ENCODE measurements at regions not wholly inside any gene's neighbourhood (a gene's known extent, or its start where the extent isn't known, plus 50 kb on each side); places are given as distances from the start of the nearest gene placed in this dataset.
"Not testable (repeated sequence)": the region's sequence is repeated elsewhere in the genome, so short reads cannot be mapped to it uniquely, and the experiment has no call there.

DNA sequence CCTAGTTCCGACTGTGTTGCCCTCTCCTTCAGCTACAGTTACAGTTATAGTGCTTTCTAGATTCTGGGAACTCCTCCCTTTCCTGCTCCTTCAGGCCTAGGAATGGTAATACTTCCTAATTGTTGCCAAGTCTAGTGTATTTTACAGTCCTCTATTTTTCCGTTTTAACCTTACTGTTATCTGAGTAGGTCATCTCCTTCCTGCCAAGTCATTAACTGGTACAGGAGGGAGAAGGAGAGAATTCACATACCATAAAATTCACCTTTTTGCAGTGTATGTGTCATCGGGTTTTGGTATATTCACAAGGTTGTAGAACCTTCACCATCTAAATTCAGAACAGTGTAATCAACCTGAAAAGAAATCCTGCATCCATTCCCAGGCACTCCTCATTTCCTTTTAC is 335.4 kb upstream of the MEF2C start:
- DNase-seq = no peak

DNA sequence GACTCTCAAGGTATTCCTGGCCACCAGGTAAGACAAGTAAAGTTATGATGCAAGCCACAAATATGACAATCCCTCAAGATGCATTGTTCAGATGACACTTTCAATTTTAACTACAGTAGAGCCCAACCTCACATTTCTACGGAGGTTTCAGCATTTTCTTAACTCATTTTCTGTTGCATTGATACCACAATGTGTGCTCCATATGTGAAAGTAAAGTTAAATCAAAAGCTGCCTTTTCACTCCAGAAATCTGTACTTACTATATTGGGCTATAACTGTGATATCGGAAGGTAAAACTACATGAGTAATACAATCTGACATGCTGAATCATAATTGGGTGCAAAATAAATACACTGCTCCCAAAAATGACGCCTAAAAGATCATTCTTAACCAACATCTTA is 333.6 kb upstream of the MEF2C start:
- DNase-seq = no peak

DNA sequence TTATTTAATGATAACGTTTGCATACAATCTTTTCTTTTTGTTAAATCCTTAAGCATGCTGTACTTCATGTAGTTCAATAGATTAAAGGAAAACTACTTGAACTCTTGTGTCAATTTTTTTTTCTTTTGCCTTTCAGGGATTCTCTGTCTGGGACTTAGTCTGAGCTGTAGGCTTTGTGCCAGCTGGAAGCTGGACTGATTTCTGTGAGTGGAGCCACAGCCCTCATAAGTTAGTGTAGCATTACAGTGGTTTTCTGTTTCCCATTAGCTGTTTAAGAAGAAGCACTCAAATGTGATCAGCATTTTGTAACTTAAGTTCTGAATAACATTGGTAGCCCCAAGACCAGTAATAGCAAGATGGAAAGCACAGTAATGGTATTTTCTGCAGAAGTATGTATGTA is 330.6 kb upstream of the MEF2C start:
- peak; percentile 48 to 60 for DNase-seq

DNA sequence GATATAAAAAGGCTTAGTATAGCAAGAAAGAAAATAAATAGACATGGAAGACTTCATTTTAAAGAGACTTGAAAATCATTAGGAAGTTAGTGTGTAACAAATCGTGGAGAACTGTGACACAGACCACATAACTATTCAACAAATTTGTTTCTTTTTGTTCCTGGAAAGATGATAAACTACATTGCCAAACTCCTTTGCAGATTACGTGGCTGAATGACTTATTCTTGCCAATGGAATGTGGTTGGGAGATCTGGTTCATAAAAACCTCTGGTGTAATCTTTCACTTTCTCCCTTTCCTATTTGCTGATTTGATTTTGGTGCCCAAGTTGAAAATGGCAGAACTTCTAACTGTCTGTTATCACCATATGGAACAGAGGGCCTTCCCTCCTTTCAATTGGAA is 328.9 kb upstream of the MEF2C start:
- no peak for DNase-seq

DNA sequence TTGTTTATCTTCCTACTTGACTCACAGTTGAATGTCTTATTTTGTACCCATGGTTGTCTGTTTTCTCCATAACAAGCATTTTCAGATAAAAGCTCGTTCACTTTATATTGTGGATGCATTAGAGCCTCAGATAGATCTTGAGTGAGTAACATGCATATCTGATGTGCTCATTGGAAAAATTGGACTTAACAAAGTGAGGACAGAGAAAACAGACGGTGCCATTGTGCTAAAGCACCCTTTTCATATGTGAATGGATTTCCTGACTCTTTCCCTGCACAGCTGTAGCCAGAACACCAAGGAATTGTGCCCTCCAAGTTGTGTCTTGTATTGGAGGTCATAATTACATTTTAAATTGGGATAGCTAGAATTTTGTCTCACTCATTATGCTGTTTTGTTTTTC is 325.8 kb upstream of the MEF2C start:
- DNase-seq = no peak

DNA sequence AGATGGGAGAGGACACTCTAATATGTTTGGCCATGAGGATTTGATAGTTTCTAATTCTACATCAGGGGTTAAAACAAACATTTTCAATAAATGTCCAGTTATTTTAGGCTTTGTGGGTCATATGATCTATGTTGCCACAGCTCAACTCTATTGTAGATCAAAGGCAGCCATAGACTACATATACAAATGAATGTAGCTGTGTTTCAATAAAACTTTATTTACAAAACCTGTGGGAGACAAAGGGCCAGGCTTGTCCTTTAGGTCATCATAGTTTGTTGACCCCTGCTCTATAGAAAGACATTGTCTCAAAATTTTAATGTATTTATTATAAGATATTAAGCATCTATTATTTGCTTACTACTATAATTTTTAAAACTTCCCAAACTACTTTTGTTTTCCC is 325.4 kb upstream of the MEF2C start:
- no peak for DNase-seq

DNA sequence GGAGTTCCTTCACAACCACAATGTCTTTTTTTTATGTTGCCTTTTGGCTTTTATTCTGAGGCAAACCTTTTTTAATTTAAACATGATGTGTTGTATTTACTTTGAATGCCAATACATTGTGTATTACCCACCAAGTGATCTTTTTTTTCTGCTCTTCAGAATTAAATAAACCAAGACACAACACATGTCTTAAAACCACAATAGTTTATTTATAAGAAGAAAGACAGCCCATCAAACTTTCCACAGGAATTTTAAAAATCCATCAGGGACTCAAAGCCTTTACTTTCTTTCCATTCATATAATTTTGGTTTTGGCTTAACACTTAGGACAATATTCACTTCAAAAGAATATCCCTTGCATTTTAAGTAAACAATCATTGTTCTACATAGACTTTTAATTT is 321.8 kb upstream of the MEF2C start:
- no peak for DNase-seq

DNA sequence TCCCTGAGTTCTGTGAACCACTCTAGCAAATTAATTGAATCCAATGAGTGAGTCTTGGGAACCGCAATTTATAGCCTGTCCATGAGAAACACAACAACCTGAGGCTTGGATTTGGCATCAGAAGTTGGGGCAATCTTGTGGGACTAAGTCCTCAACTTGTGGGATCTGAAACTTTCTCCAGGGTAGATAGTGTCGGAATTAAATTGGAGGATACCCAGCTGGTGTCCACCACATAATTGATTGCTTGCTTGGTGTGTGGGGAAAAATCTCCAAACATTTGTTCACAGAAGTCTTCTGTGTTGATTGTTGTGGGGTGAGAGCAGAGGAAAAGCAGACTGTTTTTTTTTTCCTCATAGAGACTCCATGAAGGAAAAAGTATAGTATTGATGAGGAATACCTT is 320.6 kb upstream of the MEF2C start:
- DNase-seq = no peak

DNA sequence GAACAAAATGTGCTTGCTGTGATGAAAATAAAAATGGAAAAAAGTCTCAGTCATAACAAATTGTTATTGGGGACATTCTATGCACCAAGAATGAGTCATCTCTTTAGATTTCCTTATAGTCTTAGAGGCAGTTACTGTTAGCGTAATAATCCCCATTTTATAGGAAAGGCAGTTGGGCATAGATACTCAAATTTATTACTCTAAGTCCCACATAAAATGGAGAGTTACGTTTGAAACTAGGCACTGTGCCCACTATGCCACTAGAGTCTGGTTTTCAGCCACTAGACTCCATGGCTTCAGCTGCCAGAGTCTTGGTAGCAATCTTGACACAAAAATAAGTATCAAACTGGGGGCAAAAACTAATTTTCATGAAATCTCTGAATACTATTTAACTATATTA is 317.9 kb upstream of the MEF2C start:
- DNase-seq = no peak

DNA sequence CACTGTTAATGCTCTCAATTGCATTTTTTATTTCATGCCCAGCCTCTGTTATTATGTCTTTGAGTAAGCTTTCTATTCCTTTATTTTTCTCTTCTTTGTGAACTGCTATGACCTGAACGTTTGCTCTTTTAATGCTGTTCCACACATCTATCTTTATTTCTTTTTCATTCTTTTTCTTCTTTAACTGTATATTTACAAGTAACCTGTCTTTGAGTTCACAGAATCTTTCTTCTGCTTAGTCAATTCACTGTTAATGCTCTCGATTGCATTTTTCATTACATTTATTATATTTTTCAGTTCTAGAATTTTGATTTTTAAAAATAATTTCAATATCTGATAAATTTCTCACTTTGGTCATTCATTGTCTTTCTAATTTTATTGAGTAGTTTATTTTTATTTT is 316.3 kb upstream of the MEF2C start:
- DNase-seq = no peak

DNA sequence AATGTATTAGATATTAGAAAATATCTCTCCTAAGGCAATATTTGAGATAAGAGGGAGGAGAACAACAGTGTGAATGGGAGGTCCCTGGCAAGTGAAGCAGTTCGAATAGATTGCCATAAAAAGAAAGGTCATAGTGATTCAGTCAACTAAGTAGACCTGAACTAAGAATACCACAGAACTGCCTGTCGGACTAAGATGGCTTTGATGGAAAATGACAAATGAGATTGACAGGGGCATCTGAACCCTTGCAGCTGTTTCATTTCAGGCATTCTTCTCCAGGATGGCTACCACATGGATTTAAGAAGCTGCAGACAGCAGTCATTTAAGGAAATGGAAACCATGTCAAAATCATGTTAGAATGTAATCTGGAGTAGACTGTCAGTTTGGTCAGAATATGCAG is 308.4 kb upstream of the MEF2C start:
- DNase-seq = no peak

DNA sequence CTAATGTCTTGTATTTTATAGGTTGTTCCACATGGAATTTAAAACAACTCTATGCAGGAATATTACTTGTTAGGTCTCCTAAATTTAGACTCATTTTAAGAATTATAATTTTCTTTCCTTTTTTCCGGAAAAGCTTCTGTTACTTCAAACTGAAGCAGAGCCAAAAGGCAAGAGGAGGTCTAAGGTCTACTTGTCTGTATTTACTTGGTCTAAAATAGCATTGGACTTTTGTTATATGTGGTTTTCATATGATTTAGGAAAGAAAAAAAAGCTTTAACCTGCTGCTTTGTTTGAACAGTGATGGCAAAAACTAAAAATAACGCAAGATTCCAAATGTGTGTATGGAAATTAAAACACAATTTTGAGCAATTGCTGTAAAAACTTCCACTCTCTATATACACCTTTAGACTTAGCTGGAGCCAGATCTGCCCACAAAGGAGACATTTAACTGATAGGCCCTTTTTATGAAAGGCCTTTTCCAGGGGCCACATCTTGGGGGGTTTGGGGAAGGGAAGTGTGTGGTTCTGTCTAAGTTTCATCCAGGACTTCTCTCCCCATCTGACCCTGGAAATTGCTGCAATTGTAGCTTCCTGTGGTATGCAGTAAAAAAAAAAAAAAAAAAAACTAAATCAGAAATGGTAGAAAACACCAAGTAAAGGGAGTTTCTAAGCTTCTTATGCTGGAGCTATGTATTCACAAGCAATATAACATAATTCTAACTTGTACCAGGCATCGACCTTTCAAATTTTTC is 307.7 kb upstream of the MEF2C start:
- DNase-seq = no peak

DNA sequence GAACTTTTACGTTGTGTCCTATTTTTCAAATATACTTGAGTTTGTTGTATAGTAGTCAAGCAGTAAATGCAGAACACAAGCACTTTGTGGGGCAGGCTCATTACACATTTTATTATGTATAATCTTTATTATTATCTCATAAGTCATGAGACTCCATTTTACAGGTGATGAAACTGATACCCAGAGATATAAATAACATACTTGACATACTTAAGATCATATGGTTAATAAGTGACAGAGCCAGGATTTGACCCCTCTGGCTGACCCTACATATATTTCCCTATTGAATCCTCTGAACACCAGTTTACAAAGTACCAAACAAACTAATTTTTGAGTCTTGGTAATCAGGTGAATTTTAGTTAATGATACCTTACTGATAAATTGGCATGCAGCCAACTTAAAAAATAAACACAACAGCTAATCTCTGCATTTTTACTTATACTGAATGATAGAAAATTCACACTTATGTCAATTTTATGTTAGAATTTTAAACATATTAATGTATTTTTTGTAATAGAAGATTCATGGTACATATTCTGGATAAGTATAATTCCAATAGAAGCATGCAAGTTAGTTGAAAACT is 305.0 kb upstream of the MEF2C start:
- DNase-seq = no peak

DNA sequence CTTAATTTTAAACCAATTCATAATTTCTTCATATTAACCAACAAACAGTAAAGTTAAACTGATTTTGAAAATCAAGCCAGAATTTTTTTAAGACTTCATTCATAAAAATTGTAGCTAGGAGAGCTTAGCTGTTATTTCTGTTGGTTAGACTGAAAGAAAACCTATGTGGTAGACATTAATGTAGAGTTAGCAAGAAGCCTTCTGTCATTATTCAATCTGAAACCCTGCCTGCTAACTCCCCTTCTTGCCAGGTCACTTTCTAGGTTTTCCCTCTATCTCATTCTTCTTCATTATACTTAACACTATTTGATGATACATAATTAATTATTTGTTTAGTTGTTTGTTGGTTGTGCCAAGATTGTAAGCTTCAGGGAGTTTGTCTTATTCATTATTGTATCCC is 304.3 kb upstream of the MEF2C start:
- no peak for DNase-seq

DNA sequence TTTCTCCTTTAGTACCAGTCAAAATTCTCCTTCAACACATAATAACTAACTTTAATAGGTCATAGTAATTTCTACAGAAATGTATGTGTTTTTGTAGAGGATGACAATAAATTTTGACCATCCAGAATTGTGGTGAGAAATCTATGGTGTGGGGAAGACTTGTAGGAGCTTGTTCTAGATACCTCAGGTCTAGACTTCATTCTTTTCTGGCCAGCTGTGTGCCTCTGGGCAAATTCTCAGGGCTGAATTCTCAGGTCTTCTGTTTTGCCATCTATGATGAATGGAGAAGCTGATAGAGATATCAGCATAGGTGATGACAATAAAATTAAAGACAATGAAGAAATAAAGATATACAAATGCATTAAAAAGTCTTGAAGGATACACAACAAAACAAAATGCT is 298.6 kb upstream of the MEF2C start:
- DNase-seq = no peak

DNA sequence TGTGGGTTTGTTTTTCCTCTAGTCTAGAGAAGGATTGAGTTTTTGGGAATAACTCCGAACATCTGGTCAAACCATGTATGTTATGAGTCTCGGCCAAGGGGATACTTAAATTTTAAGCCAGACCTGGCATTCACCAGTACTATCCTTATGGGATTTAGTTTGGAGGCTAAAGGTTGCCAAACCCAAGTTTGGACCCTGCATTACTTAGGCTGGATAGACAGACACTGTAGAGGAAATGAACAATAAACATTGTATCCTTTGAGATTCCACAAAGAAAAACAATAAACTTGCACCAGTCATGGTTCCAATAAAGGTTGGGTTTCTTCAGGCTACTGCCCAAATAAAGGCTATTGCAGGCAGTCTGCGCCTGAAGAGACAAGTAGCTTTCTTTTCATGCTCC is 296.7 kb upstream of the MEF2C start:
- DNase-seq = no peak

DNA sequence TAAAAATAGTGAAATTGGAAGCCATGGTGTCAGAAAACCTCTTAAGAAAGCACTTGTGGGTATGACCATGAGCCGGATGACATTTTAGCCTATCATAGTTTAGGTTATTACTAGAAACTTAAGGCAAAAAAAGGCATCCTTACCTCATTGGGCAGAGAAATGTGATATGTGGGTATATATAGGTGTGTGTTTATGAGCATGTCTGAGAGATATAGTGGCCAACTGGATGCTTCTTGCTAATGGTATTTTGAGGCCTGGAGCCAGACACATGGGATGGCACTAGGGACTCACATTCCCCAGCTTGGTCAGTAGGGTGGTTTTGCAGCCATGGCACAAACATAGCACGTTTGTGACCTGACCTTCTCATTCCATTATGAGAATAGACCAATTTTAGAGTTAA is 295.6 kb upstream of the MEF2C start:
- DNase-seq = no peak

DNA sequence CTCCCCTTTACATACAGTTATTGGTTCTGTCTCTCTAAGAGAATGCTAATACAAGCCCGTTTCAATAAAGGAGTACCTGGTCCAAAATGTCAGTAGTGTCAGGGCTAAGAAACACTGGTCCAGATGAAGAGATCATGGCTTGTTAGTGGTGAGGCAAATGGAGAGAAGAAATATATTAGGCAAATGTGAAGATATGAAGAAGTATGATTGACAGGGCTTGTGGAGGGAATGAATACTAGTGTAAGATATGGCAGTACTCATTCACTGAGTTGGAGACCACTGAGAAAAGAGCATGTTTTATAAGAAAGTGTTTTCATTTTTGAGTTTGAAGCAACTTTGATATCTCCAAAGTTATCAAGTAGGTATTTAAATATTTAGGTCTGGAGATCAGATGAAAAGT is 290.5 kb upstream of the MEF2C start:
- DNase-seq = no peak

DNA sequence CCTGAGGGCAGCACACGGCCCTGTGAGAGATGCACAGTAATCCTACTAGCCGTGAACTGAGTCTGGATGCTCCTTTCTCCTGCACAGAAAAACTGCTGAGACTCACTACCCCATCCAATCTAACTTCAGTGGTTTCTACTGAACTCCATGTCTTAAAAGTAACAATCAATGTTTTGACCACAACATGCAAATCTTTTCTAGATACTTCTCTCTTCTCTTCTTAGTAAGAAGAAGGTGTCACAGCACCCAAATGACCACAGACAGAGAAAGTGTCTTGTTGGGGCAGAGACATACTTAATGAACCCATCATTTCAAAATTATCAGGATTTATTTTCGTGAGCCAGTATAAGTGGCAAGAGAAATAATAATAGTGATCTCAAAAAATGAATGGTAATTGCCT is 285.8 kb upstream of the MEF2C start:
- DNase-seq = no peak

DNA sequence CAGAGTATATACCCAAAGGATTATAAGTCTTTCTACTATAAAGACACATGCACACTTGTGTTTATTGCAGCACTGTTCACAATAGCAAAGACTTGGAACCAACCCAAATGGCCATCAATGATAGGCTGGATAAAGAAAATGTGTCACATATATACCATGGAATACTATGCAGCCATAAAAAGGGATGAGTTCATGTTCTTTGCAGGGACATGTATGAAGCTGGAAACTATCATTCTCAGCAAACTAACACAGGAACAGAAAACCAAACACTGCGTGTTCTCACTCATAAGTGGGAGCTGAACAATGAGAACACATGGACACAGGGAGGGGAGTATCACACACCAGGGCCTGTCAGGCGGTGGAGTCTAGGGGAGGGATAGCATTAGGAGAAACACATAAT is 281.7 kb upstream of the MEF2C start:
- DNase-seq = not testable (repeated sequence)

DNA sequence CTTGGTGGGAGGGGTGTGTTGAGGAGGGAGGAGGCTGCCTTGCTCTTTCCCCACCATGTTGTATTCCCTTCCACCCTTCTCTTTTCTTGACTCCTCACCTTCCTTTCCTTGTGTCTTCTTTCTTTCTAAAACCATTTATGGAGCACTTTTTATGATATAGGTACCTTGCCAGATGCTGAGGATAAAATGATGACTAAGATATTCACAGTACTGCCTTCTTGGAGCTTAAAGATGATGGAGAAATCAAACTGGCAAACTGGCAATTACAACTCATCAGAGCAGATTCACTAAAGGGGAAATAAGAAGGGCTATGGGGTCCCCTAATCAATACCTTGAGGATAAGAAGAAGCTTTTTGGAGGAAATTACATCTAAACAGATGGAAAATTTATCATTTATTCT is 273.2 kb upstream of the MEF2C start:
- DNase-seq = no peak

DNA sequence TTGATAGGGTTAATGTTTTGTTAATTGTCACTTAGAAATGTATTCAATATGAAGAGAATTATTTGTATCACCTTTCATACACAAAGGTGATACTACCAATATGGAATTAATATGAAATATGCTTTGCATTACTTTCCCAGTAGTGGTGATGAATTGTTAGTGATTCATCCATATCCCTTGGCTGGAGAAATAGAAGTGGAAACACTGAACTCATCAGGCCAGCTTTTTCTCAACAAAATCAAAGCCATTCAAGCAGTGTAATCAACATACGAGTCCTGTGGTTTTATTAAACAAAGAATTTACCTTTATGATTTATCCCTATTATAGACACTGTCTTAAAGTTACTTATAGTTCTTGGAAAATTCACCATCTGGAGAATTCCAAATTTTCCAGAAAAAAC is 264.0 kb upstream of the MEF2C start:
- no peak for DNase-seq

DNA sequence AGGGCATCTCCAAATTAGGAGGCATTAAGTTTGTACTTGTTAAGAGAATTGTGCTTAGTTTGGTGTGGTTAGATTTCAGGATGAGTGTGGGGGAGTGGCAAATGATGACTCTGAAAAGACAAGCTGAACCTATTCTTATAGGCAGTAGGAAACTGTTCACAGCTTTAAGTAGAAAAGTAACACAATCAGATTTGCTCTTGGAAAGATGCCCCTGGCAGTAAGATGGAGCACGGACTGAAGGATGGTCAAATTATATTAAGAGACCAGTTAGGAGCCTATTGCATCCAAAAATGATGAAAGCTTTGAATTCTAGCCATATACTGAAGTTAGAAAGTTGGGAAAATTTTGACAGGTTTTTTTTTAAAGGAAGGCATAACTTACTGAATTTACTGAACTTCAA is 254.2 kb upstream of the MEF2C start:
- no peak for DNase-seq

DNA sequence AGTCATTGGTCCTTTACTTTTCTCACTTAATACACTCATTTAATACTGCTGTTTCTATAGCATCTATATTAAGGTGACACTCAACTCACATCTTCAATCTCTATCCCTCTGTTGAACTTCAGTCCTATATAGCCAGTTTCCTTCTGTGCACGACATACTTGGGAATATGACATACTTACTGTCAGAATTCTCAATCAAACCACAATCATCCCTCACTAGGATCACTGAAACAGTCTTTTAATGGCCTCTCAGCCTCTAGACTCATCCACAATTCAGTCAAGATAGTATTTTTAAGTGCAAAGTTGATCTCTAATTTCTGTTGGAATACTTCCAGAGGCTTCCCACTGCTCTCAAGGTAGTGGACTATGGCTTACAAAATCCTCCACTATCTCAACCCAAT is 251.0 kb upstream of the MEF2C start:
- no peak for DNase-seq

Measured in right lung (tissue), 2 donors.